ENCODE measurements at regions not wholly inside any gene's neighbourhood (a gene's known extent, or its start where the extent isn't known, plus 50 kb on each side); places are given as distances from the start of the nearest gene placed in this dataset.
"Not testable (repeated sequence)": the region's sequence is repeated elsewhere in the genome, so short reads cannot be mapped to it uniquely, and the experiment has no call there.

- H3K36me3 Mint-ChIP-seq = peaks cover 2% of the 10 kb centered on the region
Observed at GRCh38 chr3:30475809-30476178, 130.6 kb upstream of the TGFBR2 start.

GRCh38 chr3:30476368-30477084 lies 129.9 kb upstream of the TGFBR2 start:
- Histone ChIP-seq H3K27me3 (no peaks in the 10 kb centered on the region), H3K4me1 (no peaks in the 10 kb centered on the region), H3K79me2 (ENCODE audit: low read depth) (no peaks in the 10 kb centered on the region), H3K27ac (no peak overlapping the region), H3F3A (ENCODE audit: low read depth) (no peaks in the 10 kb centered on the region), H2AFZ (replicated peaks) (no peak overlapping the region), H3K36me3 (no peaks in the 10 kb centered on the region), H3K4me3 (no peak overlapping the region), H3K4me2 (no peak overlapping the region), H4K20me1 (ENCODE audit: low read depth) (no peaks in the 10 kb centered on the region), H3K9me3 (ENCODE audit: low read depth) (no peaks in the 10 kb centered on the region), H3K9ac (no peak overlapping the region)
- H3K4me3 Mint-ChIP-seq = no peak overlapping the region
- peaks cover 8% of the 10 kb centered on the region for H3K9me3 Mint-ChIP-seq
- H3K4me1 Mint-ChIP-seq = no peaks in the 10 kb centered on the region
- H3K27ac Mint-ChIP-seq = no peak overlapping the region
- no peaks in the 10 kb centered on the region for H3K27me3 Mint-ChIP-seq (ENCODE audit: insufficient read depth, low read depth)
- peaks cover 2% of the 10 kb centered on the region for H3K36me3 Mint-ChIP-seq
- DNase-seq (ENCODE audit: low spot score) = no peak
- TF ChIP-seq EZH2 (IDR thresholded peaks at IDR 0.05) (no peak), EZH2phosphoT487 (IDR thresholded peaks at IDR 0.05) (no peak), CTCF (IDR thresholded peaks at IDR 0.05) (no peak)

More at GRCh38 chr3:30475809-30476178, 130.6 kb upstream of the TGFBR2 start:
- H2AFZ ChIP-seq (replicated peaks) = no peak overlapping the region
- no peak overlapping the region for H3K9ac ChIP-seq
- no peak overlapping the region for H3K4me3 Mint-ChIP-seq
- H3K27ac ChIP-seq = no peak overlapping the region
- TF ChIP-seq EZH2phosphoT487 (IDR thresholded peaks at IDR 0.05) (no peak), EZH2 (IDR thresholded peaks at IDR 0.05) (no peak), CTCF (IDR thresholded peaks at IDR 0.05) (no peak)
- H3K27ac Mint-ChIP-seq = no peak overlapping the region
- H3K4me1 ChIP-seq = no peaks in the 10 kb centered on the region
- no peak overlapping the region for H3K4me3 ChIP-seq
- no peak for DNase-seq (ENCODE audit: low spot score)
- H3K36me3 ChIP-seq = no peaks in the 10 kb centered on the region
- no peaks in the 10 kb centered on the region for H3K79me2 ChIP-seq (ENCODE audit: low read depth)
- no peak overlapping the region for H3K4me2 ChIP-seq
- H3K9me3 Mint-ChIP-seq = peaks cover 8% of the 10 kb centered on the region
- no peaks in the 10 kb centered on the region for H3K27me3 Mint-ChIP-seq (ENCODE audit: insufficient read depth, low read depth)
- H3K9me3 ChIP-seq (ENCODE audit: low read depth) = no peaks in the 10 kb centered on the region
- H4K20me1 ChIP-seq (ENCODE audit: low read depth) = no peaks in the 10 kb centered on the region
- no peaks in the 10 kb centered on the region for H3F3A ChIP-seq (ENCODE audit: low read depth)
- no peaks in the 10 kb centered on the region for H3K27me3 ChIP-seq
- no peaks in the 10 kb centered on the region for H3K4me1 Mint-ChIP-seq

- Mint-ChIP-seq H3K9me3 (peaks cover 8% of the 10 kb centered on the region), H3K27me3 (ENCODE audit: insufficient read depth, low read depth) (no peaks in the 10 kb centered on the region), H3K4me3 (no peak overlapping the region), H3K36me3 (peaks cover 2% of the 10 kb centered on the region), H3K4me1 (no peaks in the 10 kb centered on the region), H3K27ac (no peak overlapping the region)
- H3K79me2 ChIP-seq (ENCODE audit: low read depth) = no peaks in the 10 kb centered on the region
- no peak overlapping the region for H2AFZ ChIP-seq (replicated peaks)
- H3K36me3 ChIP-seq = no peaks in the 10 kb centered on the region
- no peaks in the 10 kb centered on the region for H3K4me1 ChIP-seq
- H4K20me1 ChIP-seq (ENCODE audit: low read depth) = no peaks in the 10 kb centered on the region
- H3K27ac ChIP-seq = no peak overlapping the region
- no peak for DNase-seq (ENCODE audit: low spot score)
- no peaks in the 10 kb centered on the region for H3K27me3 ChIP-seq
- TF ChIP-seq CTCF (IDR thresholded peaks at IDR 0.05) (no peak), EZH2 (IDR thresholded peaks at IDR 0.05) (no peak), EZH2phosphoT487 (IDR thresholded peaks at IDR 0.05) (no peak)
- no peaks in the 10 kb centered on the region for H3K9me3 ChIP-seq (ENCODE audit: low read depth)
- no peaks in the 10 kb centered on the region for H3F3A ChIP-seq (ENCODE audit: low read depth)
- H3K4me3 ChIP-seq = no peak overlapping the region
- no peak overlapping the region for H3K4me2 ChIP-seq
- H3K9ac ChIP-seq = no peak overlapping the region
Observed at GRCh38 chr3:30477149-30477921, 129.1 kb upstream of the TGFBR2 start.

- H3K4me1 Mint-ChIP-seq; H3K36me3 ChIP-seq; H3K27ac ChIP-seq; H3K4me1 ChIP-seq; H3K9ac ChIP-seq; H3K36me3 Mint-ChIP-seq; H3K4me3 ChIP-seq; H3K9me3 ChIP-seq (ENCODE audit: low read depth); H3K27me3 ChIP-seq; H3K27ac Mint-ChIP-seq; H3K9me3 Mint-ChIP-seq; H3F3A ChIP-seq (ENCODE audit: low read depth); H3K4me2 ChIP-seq; H4K20me1 ChIP-seq (ENCODE audit: low read depth); DNase-seq (ENCODE audit: low spot score); H2AFZ ChIP-seq (replicated peaks); H3K4me3 Mint-ChIP-seq; H3K79me2 ChIP-seq (ENCODE audit: low read depth); H3K27me3 Mint-ChIP-seq (ENCODE audit: insufficient read depth, low read depth): not testable (repeated sequence)
Observed at GRCh38 chr3:30479737-30480136, 126.7 kb upstream of the TGFBR2 start.

GRCh38 chr3:30480156-30480555 lies 126.2 kb upstream of the TGFBR2 start:
- not testable (repeated sequence) for H3K4me1 ChIP-seq; H3K4me3 ChIP-seq; H3K9ac ChIP-seq; H3K36me3 ChIP-seq; H3K27ac Mint-ChIP-seq; H3K27me3 ChIP-seq; H3K79me2 ChIP-seq (ENCODE audit: low read depth); H3K27me3 Mint-ChIP-seq (ENCODE audit: insufficient read depth, low read depth); H3F3A ChIP-seq (ENCODE audit: low read depth); H3K9me3 Mint-ChIP-seq; H3K4me3 Mint-ChIP-seq; H4K20me1 ChIP-seq (ENCODE audit: low read depth); H2AFZ ChIP-seq (replicated peaks); H3K4me1 Mint-ChIP-seq; H3K9me3 ChIP-seq (ENCODE audit: low read depth); H3K4me2 ChIP-seq; DNase-seq (ENCODE audit: low spot score); H3K27ac ChIP-seq; H3K36me3 Mint-ChIP-seq

All from neural progenitor cell (in vitro differentiated cells).